HepG2 (cell line): ENCODE measurements at regions not wholly inside any gene's neighbourhood (a gene's known extent, or its start where the extent isn't known, plus 50 kb on each side); places are given as distances from the start of the nearest gene placed in this dataset.

Experiments used
- ATAC-seq: fragments of 200-7000 bp; cut with Tn5 transposase; 3 replicates; pipeline ENCODE4 v1.9.1; 2020; ENCODE audit warnings: mild to moderate bottlenecking, moderate library complexity
- BruUV-seq: library from RNA; stranded (reverse); fragments of 400-500 nt; replicated peaks from 2 replicates; lab custom pipeline; 2021; lab: Mats Ljungman, UMichigan
- CTCF ChIA-PET: fragments of 300-600 bp; formaldehyde crosslinking; extraction: SDS; loops from one replicate; lab custom pipeline; 2021; ENCODE audit warnings: low total read pairs, inconsistent platforms, low intra/inter-chr PET ratio; lab: Yijun Ruan, JAX
- POLR2A ChIA-PET: fragments of 350-600 bp; sonication (Branson Sonifier 250); formaldehyde crosslinking; loops from one replicate; lab custom pipeline; 2020; ENCODE audit warnings: antibody characterized with exemption, inconsistent platforms; lab: Yijun Ruan, JAX
- DNase-seq: peaks from one replicate; pipeline ENCODE4 v3.0.0-alpha.2; 2015; ENCODE audit warnings: low spot score
- FAIRE-seq: peaks from 3 replicates; lab custom pipeline; 2011; peaks lifted over from hg19 to GRCh38; lab: Jason Lieb, UNC
- H2AFZ ChIP-seq: one replicate; pipeline ENCODE4 v1.6.1; 2011; ENCODE audit warnings: low read length, inconsistent platforms
- H3K27ac ChIP-seq: fragments of 300-600 bp; 3 replicates; pipeline ENCODE4 v1.8.0; 2011; ENCODE audit warnings: mixed run types, mild to moderate bottlenecking, mixed read lengths, low read length, inconsistent platforms; ENCODE audit not compliant: insufficient read depth; ENCODE audit errors: extremely low read length
- H3K27me3 ChIP-seq, 2 experiments: fragments of 200-600 bp in 1 of 2; 2 replicates in 1 of 2; 3 replicates in 1 of 2; pipeline versions ENCODE4 v1.6.0 to v1.8.0; 2011; ENCODE audit warnings: low read length in 2 of 2, mild to moderate bottlenecking in 2 of 2, moderate library complexity in 2 of 2, inconsistent platforms in 1 of 2; ENCODE audit not compliant: insufficient read depth in 2 of 2, control insufficient read depth in 1 of 2
- H3K36me3 ChIP-seq, 2 experiments: fragments of 200-600 bp in 1 of 2; replicated peaks in 1 of 2; 2 replicates in 1 of 2; 3 replicates in 1 of 2; pipeline versions ENCODE4 v1.5.1 to v1.8.0; 2011; ENCODE audit warnings: low read length in 2 of 2, inconsistent platforms in 1 of 2; ENCODE audit not compliant: insufficient read depth in 2 of 2, control insufficient read depth in 1 of 2
- H3K4me1 ChIP-seq: 2 replicates; pipeline ENCODE4 v1.5.1; 2012; ENCODE audit warnings: low read length, inconsistent platforms; ENCODE audit not compliant: insufficient read depth
- H3K4me2 ChIP-seq: 2 replicates; pipeline ENCODE4 v1.6.0; 2011; ENCODE audit warnings: low read depth, low read length, inconsistent platforms
- H3K4me3 ChIP-seq, 3 experiments: fragments of 200-600 bp in 1 of 3; sonication (generic), shearing (Covaris generic) in 1 of 3; replicated peaks in 1 of 3; 2 replicates each; pipeline ENCODE4 v1.5.1; 2011 to 2016; ENCODE audit warnings: low read length in 3 of 3, inconsistent platforms in 2 of 3, low read depth in 2 of 3, mild to moderate bottlenecking in 2 of 3, control low read depth in 1 of 3, mixed read lengths in 1 of 3; ENCODE audit not compliant: insufficient read depth in 1 of 3
- H3K79me2 ChIP-seq: one replicate; pipeline ENCODE4 v1.6.1; 2011; ENCODE audit warnings: low read length, inconsistent platforms; ENCODE audit not compliant: insufficient read depth
- H3K9ac ChIP-seq: 2 replicates; pipeline ENCODE4 v1.6.0; 2011; ENCODE audit warnings: mild to moderate bottlenecking, low read depth, low read length, inconsistent platforms; ENCODE audit not compliant: insufficient read depth
- H3K9me3 ChIP-seq: 2 replicates; pipeline ENCODE4 v1.5.1; 2012; ENCODE audit warnings: mild to moderate bottlenecking, low read length
- H4K20me1 ChIP-seq: 2 replicates; pipeline ENCODE4 v1.6.0; 2011; ENCODE audit warnings: inconsistent platforms, mild to moderate bottlenecking, low read length, moderate library complexity; ENCODE audit not compliant: insufficient read depth
- ATF2 ChIP-seq: sonication (generic); formaldehyde crosslinking; IDR thresholded peaks from 2 replicates; pipeline ENCODE4 v1.4.0; 2020; ENCODE audit warnings: missing genetic modification reagents
- FOXP1 ChIP-seq, 2 experiments: fragments of 450-650 bp in 1 of 2; IDR thresholded peaks; 2 replicates each; pipeline ENCODE4 v1.6.1; 2017 to 2018; ENCODE audit warnings: antibody characterized with exemption in 1 of 2
- GTF2F1 ChIP-seq: fragments of 150-350 bp; IDR thresholded peaks from 2 replicates; pipeline ENCODE4 v1.6.1; 2014; ENCODE audit warnings: low read length
- HMGXB3 ChIP-seq: sonication (generic); formaldehyde crosslinking; IDR thresholded peaks from 2 replicates; pipeline ENCODE4 v1.4.0; 2020; ENCODE audit warnings: missing genetic modification reagents, borderline replicate concordance
- RAD21 ChIP-seq: fragments of 450-650 bp; formaldehyde crosslinking; IDR thresholded peaks from 2 replicates; pipeline ENCODE4 v1.5.0; 2020; ENCODE audit warnings: mild to moderate bottlenecking
- RARG ChIP-seq: sonication (generic); formaldehyde crosslinking; IDR thresholded peaks from 2 replicates; pipeline ENCODE4 v1.4.0; 2020; ENCODE audit warnings: low read depth, mild to moderate bottlenecking, missing genetic modification reagents
- SSRP1 ChIP-seq: IDR thresholded peaks from 2 replicates; pipeline ENCODE4 v1.6.1; 2016; ENCODE audit warnings: control low read depth
- ZBTB39 ChIP-seq: sonication (generic); formaldehyde crosslinking; IDR thresholded peaks from 2 replicates; pipeline ENCODE4 v1.5.0; 2020; ENCODE audit warnings: missing genetic modification reagents
- ZKSCAN8 ChIP-seq: IDR thresholded peaks from 2 replicates; pipeline ENCODE4 v1.6.1; 2016; ENCODE audit warnings: borderline replicate concordance, missing genetic modification reagents, missing compliant biosample characterization
- ZMAT5 ChIP-seq: sonication (generic); formaldehyde crosslinking; IDR thresholded peaks from 2 replicates; pipeline ENCODE4 v1.5.0; 2020; ENCODE audit warnings: mild to moderate bottlenecking, low read depth, missing genetic modification reagents, borderline replicate concordance
- ZNF549 ChIP-seq: sonication (generic); formaldehyde crosslinking; IDR thresholded peaks from 2 replicates; pipeline ENCODE4 v1.5.0; 2020; ENCODE audit warnings: missing genetic modification reagents
- ZNF556 ChIP-seq: sonication (generic); formaldehyde crosslinking; IDR thresholded peaks from 2 replicates; pipeline ENCODE4 v1.4.0; 2020; ENCODE audit warnings: mild to moderate bottlenecking, missing genetic modification reagents, borderline replicate concordance
- ZNF569 ChIP-seq: sonication (generic); formaldehyde crosslinking; IDR thresholded peaks from 2 replicates; pipeline ENCODE4 v1.5.0; 2020; ENCODE audit warnings: mild to moderate bottlenecking, missing genetic modification reagents, moderate library complexity, borderline replicate concordance
- WGBS: methylation state at CpG from one replicate; pipeline ENCODE4 v1.1.6; 2017; ENCODE audit warnings: low lambda C conversion rate; 5-methylcytosine and 5-hydroxymethylcytosine counted together
- in situ Hi-C: cut with HindIII; loops from 2 replicates; pipeline ENCODE4 v1.10.0; 2017; ENCODE audit warnings: low pct_unique_long_range_greater_than_20kb; ENCODE audit not compliant: extremely low pct_ligation_motif_present
- intact Hi-C: fragments of 100-400 bp; cut with micrococcal nuclease; formaldehyde crosslinking; loops from one replicate; pipeline ENCODE4 v1.10.0; 2022; ENCODE audit not compliant: unreplicated experiment

- DNase-seq (no peak), ATAC-seq (no peak), FAIRE-seq (no peak)
- H3K4me3 ChIP-seq: no peak overlapping the region
- intact Hi-C loops: no loop called here
- no TSS peak for BruUV-seq
- H3K36me3 ChIP-seq: no peaks in the 10 kb centered on the region
- no peak overlapping the region for H2AFZ ChIP-seq
- in situ Hi-C loops: no loop called here
- no peaks in the 10 kb centered on the region for H3K9me3 ChIP-seq
- H3K79me2 ChIP-seq: no peaks in the 10 kb centered on the region
- no peak overlapping the region for H3K27ac ChIP-seq
- no peak overlapping the region for H3K4me2 ChIP-seq
- ChIA-PET CTCF (no interaction called here), POLR2A (no interaction called here)
- WGBS: 5% methylated on average over 2 of the region's 2 CpGs
- H3K9ac ChIP-seq: no peak overlapping the region
- H3K4me1 ChIP-seq: no peaks in the 10 kb centered on the region
- H4K20me1 ChIP-seq: no peaks in the 10 kb centered on the region
- no peaks in the 10 kb centered on the region for H3K27me3 ChIP-seq
- TF ChIP-seq ZNF549 (CRISPR knock-in tag) (no peak), RARG (CRISPR knock-in tag) (no peak), HMGXB3 (CRISPR knock-in tag) (no peak), ZNF569 (CRISPR knock-in tag) (no peak), ATF2 (CRISPR knock-in tag) (no peak), ZMAT5 (CRISPR knock-in tag) (no peak), ZBTB39 (no peak), RAD21 (CRISPR knock-in tag) (no peak), ZNF556 (no peak), FOXP1 (IDR thresholded peaks at IDR 0.05) (no peak), FOXP1 (CRISPR knock-in tag; IDR thresholded peaks at IDR 0.05) (no peak), ZKSCAN8 (no peak), GTF2F1 (no peak), SSRP1 (CRISPR knock-in tag) (no peak)
Measured at GRCh38 chr3:182385356-182385755, 407.9 kb upstream of the ATP11B start.
